ENCODE measurements at regions not wholly inside any gene's neighbourhood (a gene's known extent, or its start where the extent isn't known, plus 50 kb on each side); places are given as distances from the start of the nearest gene placed in this dataset.

DNA sequence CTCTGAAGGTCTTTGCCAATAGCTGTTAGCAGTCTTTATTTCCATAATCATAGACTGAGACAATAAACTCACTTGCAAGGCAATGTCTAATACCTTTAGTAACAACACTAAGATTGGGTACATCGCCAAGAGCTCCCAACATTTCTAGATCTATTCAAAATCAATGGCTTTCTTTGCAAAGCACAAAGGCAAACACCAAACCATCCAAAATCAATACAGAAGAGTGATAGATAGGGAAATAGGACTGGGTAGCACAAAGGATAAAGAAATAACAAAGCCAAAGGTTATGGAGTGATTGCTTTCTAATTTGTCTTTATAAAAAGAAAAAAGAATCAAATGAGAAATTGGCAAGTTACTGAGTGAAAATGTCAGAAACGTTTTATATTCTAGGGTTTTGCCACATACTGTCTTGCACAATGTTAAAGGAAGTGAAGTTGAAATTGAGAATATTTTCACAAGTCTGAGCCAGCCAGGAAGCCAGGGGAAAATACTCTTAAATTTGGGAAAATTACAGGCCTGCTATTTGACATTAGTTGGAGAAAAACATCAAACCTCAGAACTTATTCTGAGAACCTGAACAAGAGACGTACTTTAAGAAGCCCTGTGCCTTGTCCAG lies 53.3 kb upstream of the LHFPL2 start (continued):
- TF ChIP-seq, protein P1, sequence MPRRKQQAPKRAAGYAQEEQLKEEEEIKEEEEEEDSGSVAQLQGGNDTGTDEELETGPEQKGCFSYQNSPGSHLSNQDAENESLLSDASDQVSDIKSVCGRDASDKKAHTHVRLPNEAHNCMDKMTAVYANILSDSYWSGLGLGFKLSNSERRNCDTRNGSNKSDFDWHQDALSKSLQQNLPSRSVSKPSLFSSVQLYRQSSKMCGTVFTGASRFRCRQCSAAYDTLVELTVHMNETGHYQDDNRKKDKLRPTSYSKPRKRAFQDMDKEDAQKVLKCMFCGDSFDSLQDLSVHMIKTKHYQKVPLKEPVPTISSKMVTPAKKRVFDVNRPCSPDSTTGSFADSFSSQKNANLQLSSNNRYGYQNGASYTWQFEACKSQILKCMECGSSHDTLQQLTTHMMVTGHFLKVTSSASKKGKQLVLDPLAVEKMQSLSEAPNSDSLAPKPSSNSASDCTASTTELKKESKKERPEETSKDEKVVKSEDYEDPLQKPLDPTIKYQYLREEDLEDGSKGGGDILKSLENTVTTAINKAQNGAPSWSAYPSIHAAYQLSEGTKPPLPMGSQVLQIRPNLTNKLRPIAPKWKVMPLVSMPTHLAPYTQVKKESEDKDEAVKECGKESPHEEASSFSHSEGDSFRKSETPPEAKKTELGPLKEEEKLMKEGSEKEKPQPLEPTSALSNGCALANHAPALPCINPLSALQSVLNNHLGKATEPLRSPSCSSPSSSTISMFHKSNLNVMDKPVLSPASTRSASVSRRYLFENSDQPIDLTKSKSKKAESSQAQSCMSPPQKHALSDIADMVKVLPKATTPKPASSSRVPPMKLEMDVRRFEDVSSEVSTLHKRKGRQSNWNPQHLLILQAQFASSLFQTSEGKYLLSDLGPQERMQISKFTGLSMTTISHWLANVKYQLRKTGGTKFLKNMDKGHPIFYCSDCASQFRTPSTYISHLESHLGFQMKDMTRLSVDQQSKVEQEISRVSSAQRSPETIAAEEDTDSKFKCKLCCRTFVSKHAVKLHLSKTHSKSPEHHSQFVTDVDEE (CRISPR knock-in tag; IDR thresholded peaks at IDR 0.05): no peak

DNA sequence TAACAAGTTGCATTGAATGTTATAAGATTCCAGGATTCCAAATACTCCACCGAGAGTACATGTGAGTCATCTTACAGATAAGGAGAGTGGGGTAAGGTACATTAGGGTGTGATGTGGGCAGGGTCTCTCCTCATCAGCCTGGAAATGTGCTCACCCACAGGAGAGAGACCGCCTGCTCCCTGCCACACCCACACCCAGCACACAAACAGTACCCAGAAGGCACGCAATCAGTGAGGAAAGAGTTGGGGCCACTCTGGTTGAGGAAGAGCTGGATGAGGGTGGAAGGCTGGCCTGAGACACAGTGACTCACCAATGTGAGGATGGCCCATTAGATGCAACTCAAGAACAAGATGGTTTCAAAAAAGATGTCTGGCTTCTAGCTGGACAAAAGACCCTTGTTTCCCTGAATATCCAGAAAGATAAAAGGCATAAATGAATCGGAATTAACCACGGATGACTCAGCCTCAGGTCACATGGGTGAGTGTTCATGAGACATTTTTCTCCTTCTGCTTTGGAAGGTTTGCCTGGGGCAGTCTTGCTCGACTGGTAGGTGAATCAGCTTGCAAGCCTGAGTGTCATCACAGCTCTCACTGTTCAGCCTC lies 51.1 kb upstream of the LHFPL2 start:
- TF ChIP-seq ZC3H10 (CRISPR knock-in tag; IDR thresholded peaks at IDR 0.05) (peak; percentile 32; the same call in 1 of the 2 replicates), TOX (CRISPR knock-in tag; IDR thresholded peaks at IDR 0.05; ENCODE audit: borderline replicate concordance) (no peak), ZFP3 (CRISPR knock-in tag; IDR thresholded peaks at IDR 0.05) (peak; percentile 60; the same call in 1 of the 2 replicates), OSR1 (CRISPR knock-in tag; IDR thresholded peaks at IDR 0.05) (no peak), ISL1 (CRISPR knock-in tag; IDR thresholded peaks at IDR 0.05) (0 out of 2 replicates have a peak, but pooled peaks have one; percentile 40), CSDC2 (CRISPR knock-in tag; IDR thresholded peaks at IDR 0.05) (0 out of 2 replicates have a peak, but pooled peaks have one; percentile 71)
- peak; percentile 87 for ATAC-seq

DNA sequence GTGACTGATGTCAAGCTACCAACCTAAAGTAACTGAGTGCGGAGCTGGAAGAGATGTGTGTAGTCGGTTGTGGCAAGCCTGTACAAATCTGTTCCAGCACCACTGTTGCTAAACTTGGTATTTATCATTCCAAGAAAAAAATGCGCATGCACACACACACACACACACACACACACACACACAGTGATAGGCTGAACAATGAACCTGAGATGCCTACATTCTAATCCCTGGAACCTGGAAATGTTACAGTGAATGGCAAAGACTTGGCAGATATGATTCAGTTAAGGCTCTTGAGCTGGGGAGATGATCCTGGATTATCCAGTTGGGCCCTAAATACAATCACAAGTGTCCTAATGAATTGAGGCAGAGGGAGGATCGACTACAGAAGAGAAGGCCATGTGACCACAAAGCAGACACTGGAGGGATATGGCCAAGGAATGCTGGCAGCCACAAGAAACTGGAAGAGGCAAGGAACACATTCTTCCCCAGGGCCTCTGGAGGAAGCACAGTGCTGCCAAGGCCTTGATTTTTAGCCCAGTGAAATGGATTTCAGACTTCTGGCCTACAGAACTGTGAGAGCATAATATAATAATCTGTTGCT lies 49.7 kb upstream of the LHFPL2 start:
- peak; percentile 59 for ATAC-seq
- TF ChIP-seq ZFP30 (CRISPR knock-in tag; IDR thresholded peaks at IDR 0.05) (no peak), OSR1 (CRISPR knock-in tag; IDR thresholded peaks at IDR 0.05) (no peak), ZFP3 (CRISPR knock-in tag; IDR thresholded peaks at IDR 0.05) (no peak), CSDC2 (CRISPR knock-in tag; IDR thresholded peaks at IDR 0.05) (no peak), TOX (CRISPR knock-in tag; IDR thresholded peaks at IDR 0.05; ENCODE audit: borderline replicate concordance) (no peak), TCF4 (CRISPR knock-in tag; IDR thresholded peaks at IDR 0.05; ENCODE audit: borderline replicate concordance) (no peak), ZC3H10 (CRISPR knock-in tag; IDR thresholded peaks at IDR 0.05) (no peak), SNAI2 (CRISPR knock-in tag; IDR thresholded peaks at IDR 0.05) (no peak), BACH2 (CRISPR knock-in tag; IDR thresholded peaks at IDR 0.05; ENCODE audit: borderline replicate concordance) (no peak), ARNTL (CRISPR knock-in tag; IDR thresholded peaks at IDR 0.05; ENCODE audit: borderline replicate concordance, low read depth) (no peak)
- TF ChIP-seq, protein P2, sequence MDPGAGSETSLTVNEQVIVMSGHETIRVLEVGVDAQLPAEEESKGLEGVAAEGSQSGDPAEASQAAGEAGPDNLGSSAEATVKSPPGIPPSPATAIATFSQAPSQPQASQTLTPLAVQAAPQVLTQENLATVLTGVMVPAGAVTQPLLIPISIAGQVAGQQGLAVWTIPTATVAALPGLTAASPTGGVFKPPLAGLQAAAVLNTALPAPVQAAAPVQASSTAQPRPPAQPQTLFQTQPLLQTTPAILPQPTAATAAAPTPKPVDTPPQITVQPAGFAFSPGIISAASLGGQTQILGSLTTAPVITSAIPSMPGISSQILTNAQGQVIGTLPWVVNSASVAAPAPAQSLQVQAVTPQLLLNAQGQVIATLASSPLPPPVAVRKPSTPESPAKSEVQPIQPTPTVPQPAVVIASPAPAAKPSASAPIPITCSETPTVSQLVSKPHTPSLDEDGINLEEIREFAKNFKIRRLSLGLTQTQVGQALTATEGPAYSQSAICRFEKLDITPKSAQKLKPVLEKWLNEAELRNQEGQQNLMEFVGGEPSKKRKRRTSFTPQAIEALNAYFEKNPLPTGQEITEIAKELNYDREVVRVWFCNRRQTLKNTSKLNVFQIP (CRISPR knock-in tag; IDR thresholded peaks at IDR 0.05; ENCODE audit: borderline replicate concordance, low read depth): no peak
- TF ChIP-seq, protein P3, sequence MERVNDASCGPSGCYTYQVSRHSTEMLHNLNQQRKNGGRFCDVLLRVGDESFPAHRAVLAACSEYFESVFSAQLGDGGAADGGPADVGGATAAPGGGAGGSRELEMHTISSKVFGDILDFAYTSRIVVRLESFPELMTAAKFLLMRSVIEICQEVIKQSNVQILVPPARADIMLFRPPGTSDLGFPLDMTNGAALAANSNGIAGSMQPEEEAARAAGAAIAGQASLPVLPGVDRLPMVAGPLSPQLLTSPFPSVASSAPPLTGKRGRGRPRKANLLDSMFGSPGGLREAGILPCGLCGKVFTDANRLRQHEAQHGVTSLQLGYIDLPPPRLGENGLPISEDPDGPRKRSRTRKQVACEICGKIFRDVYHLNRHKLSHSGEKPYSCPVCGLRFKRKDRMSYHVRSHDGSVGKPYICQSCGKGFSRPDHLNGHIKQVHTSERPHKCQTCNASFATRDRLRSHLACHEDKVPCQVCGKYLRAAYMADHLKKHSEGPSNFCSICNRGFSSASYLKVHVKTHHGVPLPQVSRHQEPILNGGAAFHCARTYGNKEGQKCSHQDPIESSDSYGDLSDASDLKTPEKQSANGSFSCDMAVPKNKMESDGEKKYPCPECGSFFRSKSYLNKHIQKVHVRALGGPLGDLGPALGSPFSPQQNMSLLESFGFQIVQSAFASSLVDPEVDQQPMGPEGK (CRISPR knock-in tag; IDR thresholded peaks at IDR 0.05; ENCODE audit: borderline replicate concordance): no peak

Data from SK-N-SH treated with all-trans-retinoic acid at 6 μM for 48 hours (cell line).